HEK293 (cell line): ENCODE measurements at regions not wholly inside any gene's neighbourhood (a gene's known extent, or its start where the extent isn't known, plus 50 kb on each side); places are given as distances from the start of the nearest gene placed in this dataset.

Source experiments
- HOXD13 ChIP-seq: sonication (generic); formaldehyde crosslinking; IDR thresholded peaks from 2 replicates; pipeline ENCODE4 v1.8.0; 2022; ENCODE audit warnings: missing genetic modification reagents, borderline replicate concordance
- REST ChIP-seq: fragments of 450-650 bp; formaldehyde crosslinking; IDR thresholded peaks from 2 replicates; pipeline ENCODE4 v1.5.1; 2016; ENCODE audit warnings: missing biosample characterization, missing genetic modification characterization
- SCRT1 ChIP-seq: fragments of 450-650 bp; formaldehyde crosslinking; IDR thresholded peaks from 2 replicates; pipeline ENCODE4 v1.5.1; 2016; ENCODE audit warnings: missing biosample characterization, missing genetic modification characterization, borderline replicate concordance
- TRIM28 ChIP-seq: IDR thresholded peaks from 2 replicates; pipeline ENCODE4 v1.6.1; 2011; ENCODE audit warnings: low read length, control low read depth, borderline replicate concordance
- YY1 ChIP-seq: fragments of 450-650 bp; formaldehyde crosslinking; IDR thresholded peaks from 2 replicates; pipeline ENCODE4 v1.5.1; 2018; ENCODE audit warnings: missing biosample characterization, missing genetic modification characterization
- ZNF10 ChIP-seq: fragments of 450-650 bp; formaldehyde crosslinking; IDR thresholded peaks from 2 replicates; pipeline ENCODE4 v1.5.1; 2017; ENCODE audit warnings: missing biosample characterization, missing genetic modification characterization
- ZNF114 ChIP-seq: fragments of 450-650 bp; formaldehyde crosslinking; IDR thresholded peaks from 2 replicates; pipeline ENCODE4 v1.5.0; 2017; ENCODE audit warnings: missing biosample characterization, missing genetic modification characterization
- ZNF426 ChIP-seq: fragments of 450-650 bp; formaldehyde crosslinking; IDR thresholded peaks from 2 replicates; pipeline ENCODE4 v1.5.1; 2017; ENCODE audit warnings: missing biosample characterization, missing genetic modification characterization, mild to moderate bottlenecking, inconsistent platforms, moderate library complexity
- ZNF654 ChIP-seq: fragments of 450-650 bp; formaldehyde crosslinking; IDR thresholded peaks from 2 replicates; pipeline ENCODE4 v1.5.1; 2016; ENCODE audit warnings: low read depth, missing biosample characterization, missing genetic modification characterization
- ZNF660 ChIP-seq: fragments of 450-650 bp; IDR thresholded peaks from 2 replicates; pipeline ENCODE4 v1.5.1; 2018; ENCODE audit warnings: missing biosample characterization, mild to moderate bottlenecking, missing genetic modification characterization
- ZNF776 ChIP-seq: fragments of 450-650 bp; formaldehyde crosslinking; IDR thresholded peaks from 2 replicates; pipeline ENCODE4 v1.5.0; 2017; ENCODE audit warnings: missing biosample characterization, missing genetic modification characterization, borderline replicate concordance
- ZNF830 ChIP-seq: fragments of 450-650 bp; IDR thresholded peaks from 2 replicates; pipeline ENCODE4 v1.5.0; 2018; ENCODE audit warnings: missing biosample characterization, missing genetic modification characterization, low read depth, mild to moderate bottlenecking, moderate library complexity
- TF ChIP-seq, protein P1 (sequence below): fragments of 450-650 bp; formaldehyde crosslinking; IDR thresholded peaks from 2 replicates; pipeline ENCODE4 v1.5.1; 2016; ENCODE audit warnings: missing biosample characterization, missing genetic modification characterization

GRCh38 chr5:117719413-117719812 lies 1144.8 kb upstream of the SEMA6A start:
- TF ChIP-seq ZNF114 (tag by site-specific recombination) (no peak), TRIM28 (no peak), YY1 (tag by site-specific recombination) (no peak), ZNF10 (tag by site-specific recombination) (no peak), ZNF776 (tag by site-specific recombination) (no peak), REST (tag by site-specific recombination) (no peak), ZNF830 (tag by site-specific recombination) (no peak), ZNF654 (no peak), ZNF426 (tag by site-specific recombination) (no peak), SCRT1 (tag by site-specific recombination) (no peak), ZNF660 (tag by site-specific recombination) (no peak), HOXD13 (CRISPR knock-in tag) (no peak)
- TF ChIP-seq, protein P1, sequence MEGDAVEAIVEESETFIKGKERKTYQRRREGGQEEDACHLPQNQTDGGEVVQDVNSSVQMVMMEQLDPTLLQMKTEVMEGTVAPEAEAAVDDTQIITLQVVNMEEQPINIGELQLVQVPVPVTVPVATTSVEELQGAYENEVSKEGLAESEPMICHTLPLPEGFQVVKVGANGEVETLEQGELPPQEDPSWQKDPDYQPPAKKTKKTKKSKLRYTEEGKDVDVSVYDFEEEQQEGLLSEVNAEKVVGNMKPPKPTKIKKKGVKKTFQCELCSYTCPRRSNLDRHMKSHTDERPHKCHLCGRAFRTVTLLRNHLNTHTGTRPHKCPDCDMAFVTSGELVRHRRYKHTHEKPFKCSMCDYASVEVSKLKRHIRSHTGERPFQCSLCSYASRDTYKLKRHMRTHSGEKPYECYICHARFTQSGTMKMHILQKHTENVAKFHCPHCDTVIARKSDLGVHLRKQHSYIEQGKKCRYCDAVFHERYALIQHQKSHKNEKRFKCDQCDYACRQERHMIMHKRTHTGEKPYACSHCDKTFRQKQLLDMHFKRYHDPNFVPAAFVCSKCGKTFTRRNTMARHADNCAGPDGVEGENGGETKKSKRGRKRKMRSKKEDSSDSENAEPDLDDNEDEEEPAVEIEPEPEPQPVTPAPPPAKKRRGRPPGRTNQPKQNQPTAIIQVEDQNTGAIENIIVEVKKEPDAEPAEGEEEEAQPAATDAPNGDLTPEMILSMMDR: no peak
